GM12892 (cell line): ENCODE measurements at regions not wholly inside any gene's neighbourhood (a gene's known extent, or its start where the extent isn't known, plus 50 kb on each side); places are given as distances from the start of the nearest gene placed in this dataset.

ENCODE experiments used
- POLR2A ChIP-seq: IDR thresholded peaks from 2 replicates; pipeline ENCODE4 v1.6.1; 2011; ENCODE audit warnings: low read depth, low read length, control low read depth
- POLR2AphosphoS5 ChIP-seq: IDR thresholded peaks from 2 replicates; pipeline ENCODE4 v1.6.1; 2011; ENCODE audit warnings: low read depth, low read length, control low read depth

- no peak for TF ChIP-seq POLR2A
- TF ChIP-seq POLR2AphosphoS5 = no peak
Measured at GRCh38 chr5:96487859-96488258, 54.8 kb upstream of the PCSK1 start.
